GM12891 (cell line): ENCODE measurements at regions not wholly inside any gene's neighbourhood (a gene's known extent, or its start where the extent isn't known, plus 50 kb on each side); places are given as distances from the start of the nearest gene placed in this dataset.

Source experiments
- POLR2A ChIP-seq: IDR thresholded peaks from 2 replicates; pipeline ENCODE4 v1.6.1; 2011; ENCODE audit warnings: low read depth, low read length, control low read depth
- TAF1 ChIP-seq: IDR thresholded peaks from 2 replicates; pipeline ENCODE4 v1.6.1; 2011; ENCODE audit warnings: low read depth, low read length, control low read depth

GRCh38 chr7:118061386-118061785 is 122.6 kb upstream of the LSM8 start:
- no peak for TF ChIP-seq TAF1
- TF ChIP-seq POLR2A = no peak
